Vagina (tissue), 2 donors: ENCODE measurements at regions not wholly inside any gene's neighbourhood (a gene's known extent, or its start where the extent isn't known, plus 50 kb on each side); places are given as distances from the start of the nearest gene placed in this dataset.

Source experiments
- POLR2A ChIP-seq, 2 donors: fragments of 450-650 bp; IDR thresholded peaks; one replicate each; pipeline ENCODE4 v1.6.1; 2017; ENCODE audit warnings: antibody characterized with exemption in 2 of 2, mild to moderate bottlenecking in 2 of 2, moderate library complexity in 2 of 2
- POLR2AphosphoS5 ChIP-seq, 2 donors: sonication (generic); formaldehyde crosslinking; IDR thresholded peaks; one replicate each; pipeline ENCODE4 v1.9.0; 2017; ENCODE audit warnings: antibody characterized with exemption in 2 of 2, mild to moderate bottlenecking in 2 of 2, low read depth in 1 of 2; ENCODE audit not compliant: insufficient read depth in 1 of 2
- TF ChIP-seq, protein P1 (sequence below), 3 experiments: fragments of 450-650 bp in 2 of 3; fragments of 200-600 bp in 1 of 3; sonication (generic) in 1 of 3; IDR thresholded peaks; one replicate each; pipeline ENCODE4 v1.5.1; 2017 to 2019; ENCODE audit warnings: antibody characterized with exemption in 3 of 3, mild to moderate bottlenecking in 2 of 3, moderate library complexity in 2 of 3

DNA sequence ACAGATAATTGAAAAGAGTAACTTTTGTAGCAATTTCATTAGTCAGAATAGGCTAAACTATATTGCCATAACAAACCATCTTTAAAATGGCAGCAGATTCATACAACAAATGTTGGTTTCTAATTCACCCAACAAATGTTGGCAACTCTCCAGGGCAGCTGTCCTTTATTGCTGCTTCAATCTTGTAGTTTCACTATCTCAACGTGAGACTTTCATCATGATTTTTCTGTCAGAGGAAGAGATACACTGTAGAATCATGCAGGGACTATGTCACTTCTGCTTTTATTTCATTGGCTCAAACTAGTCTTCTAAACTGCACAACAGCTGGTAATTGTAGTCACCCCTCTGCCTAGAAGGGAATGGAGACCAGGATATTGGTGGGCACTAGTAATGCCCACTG is 174.2 kb downstream of the TANC2 start:
- TF ChIP-seq, protein P1, sequence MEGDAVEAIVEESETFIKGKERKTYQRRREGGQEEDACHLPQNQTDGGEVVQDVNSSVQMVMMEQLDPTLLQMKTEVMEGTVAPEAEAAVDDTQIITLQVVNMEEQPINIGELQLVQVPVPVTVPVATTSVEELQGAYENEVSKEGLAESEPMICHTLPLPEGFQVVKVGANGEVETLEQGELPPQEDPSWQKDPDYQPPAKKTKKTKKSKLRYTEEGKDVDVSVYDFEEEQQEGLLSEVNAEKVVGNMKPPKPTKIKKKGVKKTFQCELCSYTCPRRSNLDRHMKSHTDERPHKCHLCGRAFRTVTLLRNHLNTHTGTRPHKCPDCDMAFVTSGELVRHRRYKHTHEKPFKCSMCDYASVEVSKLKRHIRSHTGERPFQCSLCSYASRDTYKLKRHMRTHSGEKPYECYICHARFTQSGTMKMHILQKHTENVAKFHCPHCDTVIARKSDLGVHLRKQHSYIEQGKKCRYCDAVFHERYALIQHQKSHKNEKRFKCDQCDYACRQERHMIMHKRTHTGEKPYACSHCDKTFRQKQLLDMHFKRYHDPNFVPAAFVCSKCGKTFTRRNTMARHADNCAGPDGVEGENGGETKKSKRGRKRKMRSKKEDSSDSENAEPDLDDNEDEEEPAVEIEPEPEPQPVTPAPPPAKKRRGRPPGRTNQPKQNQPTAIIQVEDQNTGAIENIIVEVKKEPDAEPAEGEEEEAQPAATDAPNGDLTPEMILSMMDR (IDR thresholded peaks at IDR 0.05) = no peak
- TF ChIP-seq POLR2A (IDR thresholded peaks at IDR 0.05) (no peak), POLR2AphosphoS5 (IDR thresholded peaks at IDR 0.05; ENCODE audit: insufficient read depth in 1 of 2, low read depth in 1 of 2) (no peak)
